HCT116 (cell line): ENCODE measurements at regions not wholly inside any gene's neighbourhood (a gene's known extent, or its start where the extent isn't known, plus 50 kb on each side); places are given as distances from the start of the nearest gene placed in this dataset.

Experiments
- ATAC-seq: fragments of 200-7000 bp; cut with Tn5 transposase; 2 replicates; pipeline ENCODE4 v1.9.1; 2020; ENCODE audit warnings: mild to moderate bottlenecking, moderate library complexity
- BruUV-seq: library from RNA; stranded (reverse); fragments of 400-500 nt; replicated peaks from 2 replicates; lab custom pipeline; 2021; lab: Mats Ljungman, UMichigan
- CTCF ChIA-PET: fragments of 300-600 bp; sonication (Branson Sonifier 250); formaldehyde crosslinking; loops from one replicate; lab custom pipeline; 2021; ENCODE audit warnings: antibody characterized with exemption; lab: Charles Lee
- POLR2A ChIA-PET: fragments of 300-600, 350-600 bp; sonication (Branson Sonifier 250); formaldehyde crosslinking; loops from one replicate; lab custom pipeline; 2021; ENCODE audit warnings: antibody characterized with exemption; lab: Charles Lee
- RAD21 ChIA-PET, 2 experiments: fragments of 300-600 bp; sonication (Branson Sonifier 250); formaldehyde crosslinking; loops; one replicate each; lab custom pipeline; 2023; ENCODE audit warnings: low total read pairs in 2 of 2; ENCODE audit not compliant: uncharacterized antibody in 2 of 2, unreplicated experiment in 2 of 2, low non-redundant PET in 1 of 2; lab: Charles Lee
- DNase-seq: peaks from one replicate; pipeline ENCODE4 v3.0.0-alpha.2; 2010; ENCODE audit warnings: low read depth, low spot score
- H2AFZ ChIP-seq: fragments of 200-600 bp; shearing (Covaris generic), sonication (generic); 2 replicates; pipeline ENCODE4 v1.6.1; 2017; ENCODE audit warnings: low read depth, mixed run types, mixed read lengths, antibody characterized with exemption, low read length; ENCODE audit not compliant: poor library complexity, severe bottlenecking
- H3K27ac ChIP-seq: 2 replicates; pipeline ENCODE4 v1.5.1; 2012; ENCODE audit warnings: low read depth, low read length
- H3K27me3 ChIP-seq: fragments of 200-600 bp; sonication (generic); 2 replicates; pipeline ENCODE4 v1.6.1; 2016; ENCODE audit warnings: mixed run types, low read length, mixed read lengths; ENCODE audit not compliant: insufficient read depth
- H3K36me3 ChIP-seq, 2 experiments: fragments of 200-500 bp in 1 of 2; fragments of 200-600 bp in 1 of 2; sonication (Bioruptor generic) in 1 of 2; sonication (generic) in 1 of 2; 2 replicates each; pipeline versions ENCODE4 v1.5.1 to v1.6.1; 2014 to 2016; ENCODE audit warnings: low read length in 2 of 2, inconsistent platforms in 1 of 2, mixed read lengths in 1 of 2, mixed run types in 1 of 2; ENCODE audit not compliant: insufficient read depth in 2 of 2, control insufficient read depth in 1 of 2
- H3K4me1 ChIP-seq, 2 experiments: fragments of 200-600 bp in 1 of 2; sonication (generic) in 1 of 2; 2 replicates each; pipeline versions ENCODE4 v1.5.1 to v1.6.1; 2012 to 2017; ENCODE audit warnings: low read length in 2 of 2, inconsistent platforms in 1 of 2, mild to moderate bottlenecking in 1 of 2, mixed read lengths in 1 of 2, mixed run types in 1 of 2, moderate library complexity in 1 of 2; ENCODE audit not compliant: insufficient read depth in 2 of 2, control insufficient read depth in 1 of 2
- H3K4me2 ChIP-seq: fragments of 200-600 bp; sonication (generic); 2 replicates; pipeline ENCODE4 v1.6.1; 2017; ENCODE audit warnings: mixed run types, low read length, mixed read lengths
- H3K4me3 ChIP-seq, 2 experiments: fragments of 200-600 bp in 1 of 2; sonication (generic) in 1 of 2; replicated peaks in 1 of 2; 2 replicates each; pipeline ENCODE4 v1.5.1; 2011 to 2016; ENCODE audit warnings: low read length in 2 of 2, control low read depth in 1 of 2, low read depth in 1 of 2, mild to moderate bottlenecking in 1 of 2, mixed read lengths in 1 of 2, mixed run types in 1 of 2
- H3K79me2 ChIP-seq: fragments of 200-600 bp; sonication (generic); 2 replicates; pipeline ENCODE4 v1.6.1; 2017; ENCODE audit warnings: mild to moderate bottlenecking, mixed run types, low read length, moderate library complexity, mixed read lengths; ENCODE audit not compliant: insufficient read depth
- H3K9ac ChIP-seq: fragments of 200-600 bp; sonication (generic); 2 replicates; pipeline ENCODE4 v1.6.1; 2016; ENCODE audit warnings: low read length, mixed read lengths
- H3K9me2 ChIP-seq: fragments of 200-600 bp; sonication (generic), shearing (Covaris generic); 2 replicates; pipeline ENCODE4 v1.6.1; 2017; ENCODE audit warnings: mixed run types, mild to moderate bottlenecking, moderate library complexity; ENCODE audit not compliant: insufficient read depth
- H3K9me3 ChIP-seq, 2 experiments: fragments of 200-500 bp in 1 of 2; fragments of 200-600 bp in 1 of 2; sonication (Bioruptor generic) in 1 of 2; sonication (generic) in 1 of 2; 2 replicates each; pipeline ENCODE4 v1.6.1; 2014 to 2017; ENCODE audit warnings: low read length in 2 of 2, mixed read lengths in 2 of 2, inconsistent platforms in 1 of 2, low read depth in 1 of 2, mild to moderate bottlenecking in 1 of 2, mixed run types in 1 of 2, moderate library complexity in 1 of 2; ENCODE audit not compliant: control insufficient read depth in 1 of 2, insufficient read depth in 1 of 2
- H4K20me1 ChIP-seq: fragments of 200-600 bp; sonication (generic), shearing (Covaris generic); 2 replicates; pipeline ENCODE4 v1.6.1; 2017; ENCODE audit warnings: mixed run types, mild to moderate bottlenecking, moderate library complexity; ENCODE audit not compliant: insufficient read depth
- ATF3 ChIP-seq: IDR thresholded peaks from 2 replicates; pipeline ENCODE4 v1.6.1; 2012
- CEBPB ChIP-seq: IDR thresholded peaks from 2 replicates; pipeline ENCODE4 v1.6.1; 2012; ENCODE audit warnings: low read depth
- EGR1 ChIP-seq: IDR thresholded peaks from 2 replicates; pipeline ENCODE4 v1.6.1; 2012; ENCODE audit warnings: low read depth
- EZH2 ChIP-seq: fragments of 200-600 bp; sonication (generic); IDR thresholded peaks from 2 replicates; pipeline ENCODE4 v1.6.1; 2017; ENCODE audit warnings: antibody characterized with exemption, mixed run types
- EZH2phosphoT487 ChIP-seq: fragments of 200-600 bp; IDR thresholded peaks from 2 replicates; pipeline ENCODE4 v1.6.1; 2018; ENCODE audit warnings: antibody characterized with exemption, borderline replicate concordance
- JUND ChIP-seq: IDR thresholded peaks from 2 replicates; pipeline ENCODE4 v1.6.1; 2012
- TCF7L2 ChIP-seq: IDR thresholded peaks from 2 replicates; pipeline ENCODE4 v1.7.0; 2011; ENCODE audit warnings: borderline replicate concordance, inconsistent platforms; ENCODE audit not compliant: insufficient read depth, insufficient read length; ENCODE audit errors: extremely low read depth
- ZFX ChIP-seq: fragments of 450-650 bp; IDR thresholded peaks from 2 replicates; pipeline ENCODE4 v1.6.1; 2017
- ZNF274 ChIP-seq: fragments of 200-500 bp; sonication (Bioruptor generic); IDR thresholded peaks from 2 replicates; pipeline ENCODE4 v1.6.1; 2014; ENCODE audit warnings: mild to moderate bottlenecking, low read depth, low read length, inconsistent platforms
- intact Hi-C: fragments of 100-400 bp; cut with micrococcal nuclease; formaldehyde crosslinking; loops from 2 replicates; pipeline ENCODE4 v1.10.0; 2022

DNA sequence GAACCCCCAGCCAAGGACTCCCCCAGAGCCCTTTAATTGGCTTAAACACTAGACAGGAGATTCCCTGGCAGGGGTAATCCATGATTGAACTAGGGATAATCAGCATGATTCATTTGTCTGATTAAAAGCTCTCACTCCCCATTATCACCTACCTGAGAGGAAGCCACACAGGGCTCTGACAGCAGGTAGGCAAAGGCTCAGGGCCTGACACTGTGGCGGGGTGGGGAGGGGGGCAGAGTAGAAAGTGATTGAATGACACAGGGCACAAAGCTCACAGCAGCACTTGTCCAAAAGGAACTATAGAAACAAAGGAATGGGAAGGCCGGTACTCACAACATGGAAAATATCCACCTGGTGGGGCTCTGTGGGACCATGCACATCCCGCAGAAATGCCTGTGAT lies 231.6 kb downstream of the MAFB start (continued):
- TF ChIP-seq ZFX: no peak

- Histone ChIP-seq H3K27ac (no peak overlapping the region), H3K36me3 (no peaks in the 10 kb centered on the region), H3K9ac (no peak overlapping the region), H3K9me2 (no peaks in the 10 kb centered on the region), H4K20me1 (no peaks in the 10 kb centered on the region), H2AFZ (no peak overlapping the region), H3K27me3 (peaks cover 26% of the 10 kb centered on the region), H3K4me3 (no peak overlapping the region), H3K79me2 (no peaks in the 10 kb centered on the region), H3K4me1 (no peaks in the 10 kb centered on the region), H3K4me2 (no peak overlapping the region), H3K9me3 (no peaks in the 10 kb centered on the region)
- no TSS peak for BruUV-seq
- CTCF ChIA-PET: no interaction called here
- RAD21 ChIA-PET: no interaction called here
- DNase-seq: no peak
- POLR2A ChIA-PET: no interaction called here
- intact Hi-C loops: no loop called here
- TF ChIP-seq ZNF274: no peak
- no peak for TF ChIP-seq ATF3
- no peak for TF ChIP-seq JUND
- no peak for TF ChIP-seq EGR1
- TF ChIP-seq TCF7L2: no peak
- ATAC-seq: no peak
Measured at GRCh38 chr20:40452758-40453157, 236.3 kb downstream of the MAFB start.

DNA sequence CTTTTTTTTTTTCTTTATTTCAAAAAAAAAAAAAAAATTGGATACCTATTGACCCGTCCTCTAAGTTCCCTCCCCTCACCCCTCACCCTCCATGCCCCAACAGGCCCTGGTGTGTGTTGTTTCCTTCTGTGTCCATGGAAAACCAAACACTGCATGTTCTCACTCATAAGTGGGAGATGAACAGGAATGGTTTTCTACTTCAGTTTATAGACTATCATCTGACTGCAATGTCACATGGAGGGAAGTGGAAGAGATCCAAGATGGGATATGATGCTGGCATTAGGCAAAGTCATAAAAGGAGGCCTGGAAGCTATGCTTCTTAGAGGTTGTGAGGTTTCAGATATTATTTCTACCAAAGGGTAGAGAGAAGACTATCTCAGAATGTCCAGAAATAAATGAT lies 237.5 kb downstream of the MAFB start:
- POLR2A ChIA-PET: no interaction called here

More for the DNA sequence above, 237.5 kb downstream of the MAFB start:
- H3K27ac ChIP-seq: no peak overlapping the region
- no peaks in the 10 kb centered on the region for H3K4me1 ChIP-seq
- no peak overlapping the region for H3K4me3 ChIP-seq
- DNase-seq: no peak
- H3K79me2 ChIP-seq: no peaks in the 10 kb centered on the region
- peaks cover 29% of the 10 kb centered on the region for H3K27me3 ChIP-seq
- no peaks in the 10 kb centered on the region for H4K20me1 ChIP-seq
- no peak overlapping the region for H3K4me2 ChIP-seq
- no peak overlapping the region for H2AFZ ChIP-seq
- TF ChIP-seq EGR1: no peak
- TF ChIP-seq EZH2phosphoT487: no peak
- no peak for TF ChIP-seq EZH2
- no peak for TF ChIP-seq CEBPB
- BruUV-seq: no TSS peak
- no peaks in the 10 kb centered on the region for H3K36me3 ChIP-seq
- CTCF ChIA-PET: no interaction called here
- H3K9ac ChIP-seq: no peak overlapping the region
- no peak for ATAC-seq
- no peaks in the 10 kb centered on the region for H3K9me3 ChIP-seq
- intact Hi-C loops: no loop called here
- RAD21 ChIA-PET: interaction anchor here in 1 of 2 experiments (0.7 kb wide), 1 partner anchor 210 kb away, joined by 5 read pairs; no protein-coding TSS in a partner anchor
- no peaks in the 10 kb centered on the region for H3K9me2 ChIP-seq
